ENCODE measurements at regions not wholly inside any gene's neighbourhood (a gene's known extent, or its start where the extent isn't known, plus 50 kb on each side); places are given as distances from the start of the nearest gene placed in this dataset.

DNA sequence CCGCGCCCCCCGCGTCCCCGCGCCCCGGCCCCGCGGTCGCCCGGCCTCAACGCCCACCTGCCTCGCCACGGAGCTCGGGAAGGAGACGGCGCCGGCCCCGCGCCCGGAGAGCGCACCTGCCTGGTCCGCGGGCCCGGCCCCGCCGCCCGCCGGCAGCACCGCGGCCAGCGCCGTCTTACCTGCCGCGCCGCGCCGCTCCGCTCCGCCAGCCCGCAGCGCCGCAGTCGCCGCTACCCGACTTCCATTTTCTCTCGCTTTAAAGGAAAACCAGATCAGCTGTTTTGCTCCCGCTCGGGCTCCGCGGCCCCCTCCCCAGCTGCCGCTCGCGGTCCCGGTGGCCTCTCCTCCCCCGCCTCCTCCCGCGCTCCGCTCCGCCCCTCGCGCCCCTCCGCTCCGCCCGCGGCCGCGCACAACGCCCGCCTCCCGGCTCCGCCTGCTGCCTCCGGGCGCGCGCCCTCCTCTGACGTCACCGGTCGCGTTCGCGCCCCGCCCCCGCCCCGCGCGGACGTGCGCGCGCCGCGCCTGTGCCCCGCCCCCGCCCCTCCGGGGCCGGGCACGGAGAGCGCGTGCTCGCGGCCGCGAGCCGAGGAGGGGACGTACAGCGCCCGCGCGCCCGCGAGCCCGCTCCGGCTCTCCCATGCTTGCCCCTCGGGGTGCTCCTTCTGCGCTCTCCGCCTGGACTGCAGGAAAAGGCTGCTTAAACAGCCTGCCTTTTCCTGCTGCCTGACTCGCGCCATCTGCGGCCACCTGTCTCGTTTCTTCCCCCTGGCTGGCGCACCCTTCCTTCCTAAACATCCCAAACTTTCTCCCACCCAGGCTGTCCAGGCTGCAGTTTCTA, 159.8 kb upstream of the CHRNA7 start, which contains the start of gene OTUD7A:
Gene OTUD7A, minus strand, starts transcription at position 346 of the 838 bp plus-strand sequence.
- no peaks in the 10 kb centered on the region for H3K9me3 ChIP-seq (ENCODE audit: low read depth)
- H3K27ac ChIP-seq: no peak within 1 kb of the TSS
- H3K36me3 ChIP-seq (ENCODE audit: low read depth): no peaks in the 10 kb centered on the region
- H2AFZ ChIP-seq: peak within 1 kb of the TSS; percentile 83
- H3K27me3 ChIP-seq (replicated peaks; ENCODE audit: insufficient read depth): no peaks in the 10 kb centered on the region; the same call in none of the 2 replicates
- H3K9ac ChIP-seq: peak within 1 kb of the TSS; percentile 40
- no peaks in the 10 kb centered on the region for H3K9me2 ChIP-seq (ENCODE audit: insufficient read depth)
- H3F3A ChIP-seq (ENCODE audit: insufficient read depth): peaks cover 9% of the 10 kb centered on the region; the same call in 1 of the 2 replicates
- in situ Hi-C loops (cut with MboI): no loop called here
- H4K20me1 ChIP-seq (ENCODE audit: insufficient read depth): no peaks in the 10 kb centered on the region
- no peaks in the 10 kb centered on the region for H3K79me2 ChIP-seq (ENCODE audit: insufficient read depth)
- 3 to 4% methylated on average over 14 to 85 of the region's 122 CpGs for WGBS, 2 experiments (ENCODE audit: low coverage in 1 of 2, low lambda C conversion rate in 2 of 2, missing lambda C conversion rate in 2 of 2)
- no peak for TF ChIP-seq EZH2 (IDR thresholded peaks at IDR 0.05; ENCODE audit: insufficient read depth, poor library complexity, severe bottlenecking)
- TF ChIP-seq EZH2phosphoT487 (IDR thresholded peaks at IDR 0.05; ENCODE audit: insufficient read depth, low read depth): no peak
- peak within 1 kb of the TSS; percentile 93 for H3K4me3 ChIP-seq
- DNase-seq: peak; percentile 90
- H3K4me2 ChIP-seq (ENCODE audit: unreplicated experiment): peak within 1 kb of the TSS; percentile 67
- H3K4me1 ChIP-seq (ENCODE audit: insufficient read depth): no peaks in the 10 kb centered on the region

DNA sequence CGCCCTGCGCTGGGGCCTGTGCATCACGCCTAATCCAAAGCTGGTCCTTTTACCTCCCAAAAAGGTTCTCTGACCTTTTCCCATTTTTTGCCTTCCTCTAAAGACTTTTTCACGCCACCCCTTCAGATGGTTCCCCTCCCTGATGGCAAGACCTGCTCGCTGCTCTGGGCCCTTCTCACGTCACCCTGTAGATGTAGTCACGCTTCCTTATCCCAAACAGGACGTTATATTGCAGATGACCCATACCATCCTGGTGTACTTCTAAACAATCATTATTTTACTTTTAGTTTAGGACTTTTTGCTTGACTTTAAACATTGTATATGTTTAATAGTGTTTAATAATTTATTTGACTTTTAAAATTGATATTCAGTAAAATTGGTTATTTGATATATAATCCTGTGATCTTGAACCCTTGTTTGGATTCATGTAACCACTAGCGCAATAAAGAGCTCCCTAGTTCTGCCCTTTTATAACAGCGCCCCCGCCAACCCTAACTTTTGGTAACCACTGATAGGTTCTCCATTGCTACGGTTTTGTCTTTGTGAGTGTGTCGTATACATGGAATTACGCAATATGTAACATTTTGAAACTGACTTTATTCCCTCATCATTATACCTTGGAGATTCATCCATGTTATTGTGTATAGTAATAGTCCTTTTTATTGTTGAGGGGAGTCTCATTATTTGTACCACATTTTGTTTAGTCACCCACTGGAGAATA, 159.0 kb upstream of the CHRNA7 start:
- Histone ChIP-seq H4K20me1 (ENCODE audit: insufficient read depth) (no peaks in the 10 kb centered on the region), H3K4me3 (peak overlapping the region; percentile 93), H3K4me2 (ENCODE audit: unreplicated experiment) (peak overlapping the region; percentile 58), H3K27me3 (replicated peaks; ENCODE audit: insufficient read depth) (no peaks in the 10 kb centered on the region; the same call in none of the 2 replicates), H3K4me1 (ENCODE audit: insufficient read depth) (no peaks in the 10 kb centered on the region), H3K9me2 (ENCODE audit: insufficient read depth) (no peaks in the 10 kb centered on the region), H3K9ac (peak overlapping the region; percentile 40), H3K79me2 (ENCODE audit: insufficient read depth) (no peaks in the 10 kb centered on the region), H3K9me3 (ENCODE audit: low read depth) (no peaks in the 10 kb centered on the region), H3F3A (ENCODE audit: insufficient read depth) (peaks cover 9% of the 10 kb centered on the region; the same call in 1 of the 2 replicates), H3K27ac (no peak overlapping the region), H2AFZ (peak overlapping the region; percentile 82), H3K36me3 (ENCODE audit: low read depth) (no peaks in the 10 kb centered on the region)
- no peak for TF ChIP-seq EZH2 (IDR thresholded peaks at IDR 0.05; ENCODE audit: insufficient read depth, poor library complexity, severe bottlenecking)
- no peak for TF ChIP-seq EZH2phosphoT487 (IDR thresholded peaks at IDR 0.05; ENCODE audit: insufficient read depth, low read depth)
- WGBS, 2 experiments (ENCODE audit: low coverage in 1 of 2, low lambda C conversion rate in 2 of 2, missing lambda C conversion rate in 2 of 2): 50 to 51% methylated on average over 14 of the region's 14 CpGs
- in situ Hi-C loops (cut with MboI): no loop called here
- no peak for DNase-seq

DNA sequence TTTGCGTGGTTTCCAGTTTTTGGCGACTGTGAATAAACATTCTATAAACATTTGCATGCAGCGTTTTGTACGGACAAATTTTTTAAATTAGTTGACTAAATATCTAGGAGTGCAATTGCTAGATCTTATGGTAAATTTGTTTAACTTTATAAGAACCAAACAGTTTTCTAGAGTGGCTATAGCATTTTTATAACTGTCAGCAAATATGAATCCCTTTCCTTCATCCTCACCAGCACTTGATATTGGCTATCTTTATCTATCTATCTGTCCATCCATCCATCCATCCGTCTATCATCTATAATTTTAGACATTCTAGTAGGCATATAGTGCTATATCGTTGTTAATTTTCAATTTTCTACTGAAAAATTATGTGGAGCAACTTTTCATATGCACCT, 158.4 kb upstream of the CHRNA7 start:
- in situ Hi-C loops (cut with MboI): no loop called here

DNA sequence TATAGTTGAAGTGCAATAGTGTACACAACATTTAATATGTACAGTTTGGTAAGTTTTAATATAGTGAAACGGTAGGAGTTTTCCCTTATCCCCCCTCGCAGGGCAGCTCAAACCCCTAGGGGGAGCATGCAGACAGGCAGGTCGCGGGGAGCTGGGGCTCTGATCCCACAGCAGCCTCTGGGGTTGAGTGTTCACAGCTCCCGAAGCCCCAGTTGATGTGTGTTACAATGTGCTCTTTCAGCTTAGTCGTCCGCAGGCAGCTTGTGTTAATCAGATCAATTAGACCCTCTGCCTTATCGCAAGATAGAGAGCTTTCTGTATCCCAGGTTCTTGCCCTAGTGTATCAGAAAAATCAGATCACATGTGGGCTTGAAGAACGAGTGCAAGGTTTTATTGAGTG, 143.1 kb upstream of the CHRNA7 start:
- Histone ChIP-seq H3K4me1 (ENCODE audit: insufficient read depth) (no peaks in the 10 kb centered on the region), H3K36me3 (ENCODE audit: low read depth) (no peaks in the 10 kb centered on the region), H3K4me2 (ENCODE audit: unreplicated experiment) (no peak overlapping the region), H4K20me1 (ENCODE audit: insufficient read depth) (no peaks in the 10 kb centered on the region), H3K9me3 (ENCODE audit: low read depth) (no peaks in the 10 kb centered on the region), H3K9ac (no peak overlapping the region), H3K27me3 (replicated peaks; ENCODE audit: insufficient read depth) (no peaks in the 10 kb centered on the region), H2AFZ (no peak overlapping the region), H3K9me2 (ENCODE audit: insufficient read depth) (no peaks in the 10 kb centered on the region), H3K27ac (no peak overlapping the region), H3K4me3 (no peak overlapping the region), H3K79me2 (ENCODE audit: insufficient read depth) (no peaks in the 10 kb centered on the region), H3F3A (ENCODE audit: insufficient read depth) (no peaks in the 10 kb centered on the region)
- no peak for DNase-seq
- in situ Hi-C loops (cut with MboI): no loop called here
- TF ChIP-seq EZH2phosphoT487 (IDR thresholded peaks at IDR 0.05; ENCODE audit: insufficient read depth, low read depth) (no peak), EZH2 (IDR thresholded peaks at IDR 0.05; ENCODE audit: insufficient read depth, poor library complexity, severe bottlenecking) (no peak)
- WGBS, 2 experiments (ENCODE audit: low coverage in 1 of 2, low lambda C conversion rate in 2 of 2, missing lambda C conversion rate in 2 of 2): 2 to 4% methylated on average over 9 of the region's 9 CpGs

More for the DNA sequence above, 158.4 kb upstream of the CHRNA7 start:
- Histone ChIP-seq H3K4me2 (ENCODE audit: unreplicated experiment) (no peak overlapping the region), H3K4me3 (no peak overlapping the region), H3K79me2 (ENCODE audit: insufficient read depth) (no peaks in the 10 kb centered on the region), H3K27me3 (replicated peaks; ENCODE audit: insufficient read depth) (no peaks in the 10 kb centered on the region; the same call in none of the 2 replicates), H3K4me1 (ENCODE audit: insufficient read depth) (no peaks in the 10 kb centered on the region), H3K36me3 (ENCODE audit: low read depth) (no peaks in the 10 kb centered on the region), H3K9me2 (ENCODE audit: insufficient read depth) (no peaks in the 10 kb centered on the region), H2AFZ (no peak overlapping the region), H3K9me3 (ENCODE audit: low read depth) (no peaks in the 10 kb centered on the region), H4K20me1 (ENCODE audit: insufficient read depth) (no peaks in the 10 kb centered on the region), H3K27ac (no peak overlapping the region), H3K9ac (no peak overlapping the region), H3F3A (ENCODE audit: insufficient read depth) (peaks cover 9% of the 10 kb centered on the region; the same call in 1 of the 2 replicates)
- 53 to 55% methylated on average over 6 of the region's 6 CpGs for WGBS, 2 experiments (ENCODE audit: low coverage in 1 of 2, low lambda C conversion rate in 2 of 2, missing lambda C conversion rate in 2 of 2)
- TF ChIP-seq EZH2phosphoT487 (IDR thresholded peaks at IDR 0.05; ENCODE audit: insufficient read depth, low read depth) (no peak), EZH2 (IDR thresholded peaks at IDR 0.05; ENCODE audit: insufficient read depth, poor library complexity, severe bottlenecking) (no peak)
- no peak for DNase-seq

Data from GM23248 (cell line).